ENCODE measurements at regions not wholly inside any gene's neighbourhood (a gene's known extent, or its start where the extent isn't known, plus 50 kb on each side); places are given as distances from the start of the nearest gene placed in this dataset.

GRCh38 chr10:131561897-131562296 is 250.4 kb upstream of the TCERG1L start:
- Histone ChIP-seq H3K4me3 (no peak overlapping the region), H3K36me3 (no peaks in the 10 kb centered on the region), H3K9me3 (no peaks in the 10 kb centered on the region), H3K27me3 (peaks cover 15% of the 10 kb centered on the region), H3K4me1 (no peaks in the 10 kb centered on the region), H3K27ac (no peak overlapping the region)
- no peak for DNase-seq (ENCODE audit: low spot score in 2 of 2)
- TF ChIP-seq POLR2A (IDR thresholded peaks at IDR 0.05): no peak
- TF ChIP-seq CTCF (IDR thresholded peaks at IDR 0.05): no peak
- TF ChIP-seq EP300 (IDR thresholded peaks at IDR 0.05): no peak
- TF ChIP-seq POLR2AphosphoS5 (IDR thresholded peaks at IDR 0.05): no peak
- 74% methylated on average over 5 of the region's 5 CpGs for WGBS

- no peaks in the 10 kb centered on the region for H3K36me3 ChIP-seq
- H3K27me3 ChIP-seq: peaks cover 21% of the 10 kb centered on the region
- H3K4me3 ChIP-seq: no peak overlapping the region
- no peak for DNase-seq (ENCODE audit: low spot score in 2 of 2)
- no peak overlapping the region for H3K27ac ChIP-seq
- TF ChIP-seq POLR2A (IDR thresholded peaks at IDR 0.05) (no peak), CTCF (IDR thresholded peaks at IDR 0.05) (no peak), EP300 (IDR thresholded peaks at IDR 0.05) (no peak)
- no peaks in the 10 kb centered on the region for H3K9me3 ChIP-seq
- WGBS: 71% methylated on average over 2 of the region's 2 CpGs
- no peaks in the 10 kb centered on the region for H3K4me1 ChIP-seq
Observed at GRCh38 chr10:131563411-131563810, 251.9 kb upstream of the TCERG1L start.

GRCh38 chr10:131567279-131568162 is 256.0 kb upstream of the TCERG1L start:
- Histone ChIP-seq H3K27me3 (peaks cover 11% of the 10 kb centered on the region), H3K4me1 (no peaks in the 10 kb centered on the region), H3K4me3 (no peak overlapping the region), H3K27ac (no peak overlapping the region), H3K9me3 (no peaks in the 10 kb centered on the region), H3K36me3 (no peaks in the 10 kb centered on the region)
- TF ChIP-seq POLR2AphosphoS5 (IDR thresholded peaks at IDR 0.05) (no peak), CTCF (IDR thresholded peaks at IDR 0.05) (no peak), EP300 (IDR thresholded peaks at IDR 0.05) (no peak), POLR2A (IDR thresholded peaks at IDR 0.05) (no peak)
- 72% methylated on average over 11 of the region's 15 CpGs for WGBS
- DNase-seq (ENCODE audit: low spot score in 2 of 2): peak in 1 of 2 donors; percentile 57

GRCh38 chr10:131568866-131569265 is 257.3 kb upstream of the TCERG1L start:
- 73% methylated on average over 7 of the region's 7 CpGs for whole genome bisulfite sequencing

More at GRCh38 chr10:131568866-131569265, 257.3 kb upstream of the TCERG1L start:
- peaks cover 14% of the 10 kb centered on the region for H3K27me3 ChIP-seq
- H3K9me3 ChIP-seq: no peaks in the 10 kb centered on the region
- H3K4me1 ChIP-seq: no peaks in the 10 kb centered on the region
- H3K27ac ChIP-seq: no peak overlapping the region
- H3K36me3 ChIP-seq: no peaks in the 10 kb centered on the region
- DNase-seq (ENCODE audit: low spot score in 2 of 2): peak in 1 of 2 donors; percentile 63
- no peak for TF ChIP-seq EP300 (IDR thresholded peaks at IDR 0.05)
- no peak for TF ChIP-seq CTCF (IDR thresholded peaks at IDR 0.05)
- TF ChIP-seq POLR2AphosphoS5 (IDR thresholded peaks at IDR 0.05): no peak
- TF ChIP-seq POLR2A (IDR thresholded peaks at IDR 0.05): no peak
- H3K4me3 ChIP-seq: no peak overlapping the region

Measured in suprapubic skin (tissue), 4 donors.